ENCODE measurements at regions not wholly inside any gene's neighbourhood (a gene's known extent, or its start where the extent isn't known, plus 50 kb on each side); places are given as distances from the start of the nearest gene placed in this dataset.
A peak's percentile ranks its signal among the peaks of the same experiment; 100 is the strongest.

DNA sequence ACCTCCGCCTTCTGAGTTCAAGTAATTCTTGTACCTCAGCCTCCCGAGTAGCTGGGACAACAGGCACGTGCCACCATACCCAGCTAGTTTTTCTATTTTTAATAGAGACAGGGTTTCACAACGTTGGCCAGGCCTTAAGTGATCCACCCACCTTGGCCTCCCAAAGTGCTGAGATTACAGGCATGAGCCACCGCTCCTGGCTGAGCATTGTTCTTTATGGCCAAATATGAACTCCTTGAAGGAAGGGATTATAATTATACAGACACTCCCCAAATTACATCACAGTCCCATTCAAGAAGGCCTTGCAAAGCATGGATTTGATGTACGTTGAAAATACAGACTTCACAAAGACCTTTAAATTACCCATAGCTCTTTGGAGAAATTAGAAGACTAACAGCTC, 381.7 kb downstream of the TXNL1 start:
- DNase-seq (ENCODE audit: low read depth) = no peak
- TF ChIP-seq, protein P1, sequence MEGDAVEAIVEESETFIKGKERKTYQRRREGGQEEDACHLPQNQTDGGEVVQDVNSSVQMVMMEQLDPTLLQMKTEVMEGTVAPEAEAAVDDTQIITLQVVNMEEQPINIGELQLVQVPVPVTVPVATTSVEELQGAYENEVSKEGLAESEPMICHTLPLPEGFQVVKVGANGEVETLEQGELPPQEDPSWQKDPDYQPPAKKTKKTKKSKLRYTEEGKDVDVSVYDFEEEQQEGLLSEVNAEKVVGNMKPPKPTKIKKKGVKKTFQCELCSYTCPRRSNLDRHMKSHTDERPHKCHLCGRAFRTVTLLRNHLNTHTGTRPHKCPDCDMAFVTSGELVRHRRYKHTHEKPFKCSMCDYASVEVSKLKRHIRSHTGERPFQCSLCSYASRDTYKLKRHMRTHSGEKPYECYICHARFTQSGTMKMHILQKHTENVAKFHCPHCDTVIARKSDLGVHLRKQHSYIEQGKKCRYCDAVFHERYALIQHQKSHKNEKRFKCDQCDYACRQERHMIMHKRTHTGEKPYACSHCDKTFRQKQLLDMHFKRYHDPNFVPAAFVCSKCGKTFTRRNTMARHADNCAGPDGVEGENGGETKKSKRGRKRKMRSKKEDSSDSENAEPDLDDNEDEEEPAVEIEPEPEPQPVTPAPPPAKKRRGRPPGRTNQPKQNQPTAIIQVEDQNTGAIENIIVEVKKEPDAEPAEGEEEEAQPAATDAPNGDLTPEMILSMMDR (IDR thresholded peaks at IDR 0.05; ENCODE audit: insufficient read depth, low read depth, low read length) = no peak
- no peak overlapping the region for H3K4me3 ChIP-seq (ENCODE audit: low read depth, low read length)

DNA sequence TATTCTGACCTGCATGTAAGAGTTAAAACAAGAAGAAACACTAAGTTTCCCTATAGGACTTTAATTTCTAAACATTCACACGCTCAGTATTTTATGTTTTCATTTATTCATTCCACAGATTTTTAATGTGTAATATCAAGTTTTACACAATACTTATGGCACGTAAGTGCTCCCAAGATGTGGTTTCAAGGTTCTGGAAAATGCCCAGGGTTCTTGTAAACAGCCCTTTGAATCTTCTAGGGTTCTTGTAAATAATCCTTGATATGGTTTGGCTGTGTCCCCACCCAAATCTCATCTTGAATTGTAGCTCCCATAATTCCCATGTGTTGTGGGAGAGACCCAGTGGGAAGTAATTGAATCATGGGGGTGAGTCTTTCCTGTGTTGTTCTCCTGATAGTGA, 383.0 kb downstream of the TXNL1 start:
- DNase-seq (ENCODE audit: low read depth) = no peak
- TF ChIP-seq, protein P1 (IDR thresholded peaks at IDR 0.05; ENCODE audit: insufficient read depth, low read depth, low read length) = no peak
- H3K4me3 ChIP-seq (ENCODE audit: low read depth, low read length) = no peak overlapping the region

DNA sequence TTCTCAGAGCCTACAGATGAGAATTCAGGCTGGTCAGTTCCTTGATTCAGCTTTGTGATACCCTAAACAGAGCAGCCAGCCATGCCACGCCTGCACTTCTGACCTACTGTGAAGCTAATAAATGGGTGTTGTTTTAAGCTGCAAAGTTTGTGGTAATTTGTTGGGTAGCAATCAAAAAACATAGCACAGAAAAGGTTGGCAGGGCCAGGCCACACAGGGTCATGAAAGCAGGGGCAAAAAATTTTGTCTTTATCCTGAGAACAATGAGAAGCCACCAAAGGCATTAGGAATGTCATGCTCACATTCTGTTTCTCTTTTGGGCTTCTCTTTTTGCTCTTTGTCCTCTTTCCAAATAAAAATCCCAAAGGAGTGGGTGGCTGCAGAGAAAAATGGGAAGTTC, 385.9 kb downstream of the TXNL1 start:
- TF ChIP-seq, protein P1 (IDR thresholded peaks at IDR 0.05; ENCODE audit: insufficient read depth, low read depth, low read length) = no peak
- DNase-seq (ENCODE audit: low read depth) = no peak
- no peak overlapping the region for H3K4me3 ChIP-seq (ENCODE audit: low read depth, low read length)

DNA sequence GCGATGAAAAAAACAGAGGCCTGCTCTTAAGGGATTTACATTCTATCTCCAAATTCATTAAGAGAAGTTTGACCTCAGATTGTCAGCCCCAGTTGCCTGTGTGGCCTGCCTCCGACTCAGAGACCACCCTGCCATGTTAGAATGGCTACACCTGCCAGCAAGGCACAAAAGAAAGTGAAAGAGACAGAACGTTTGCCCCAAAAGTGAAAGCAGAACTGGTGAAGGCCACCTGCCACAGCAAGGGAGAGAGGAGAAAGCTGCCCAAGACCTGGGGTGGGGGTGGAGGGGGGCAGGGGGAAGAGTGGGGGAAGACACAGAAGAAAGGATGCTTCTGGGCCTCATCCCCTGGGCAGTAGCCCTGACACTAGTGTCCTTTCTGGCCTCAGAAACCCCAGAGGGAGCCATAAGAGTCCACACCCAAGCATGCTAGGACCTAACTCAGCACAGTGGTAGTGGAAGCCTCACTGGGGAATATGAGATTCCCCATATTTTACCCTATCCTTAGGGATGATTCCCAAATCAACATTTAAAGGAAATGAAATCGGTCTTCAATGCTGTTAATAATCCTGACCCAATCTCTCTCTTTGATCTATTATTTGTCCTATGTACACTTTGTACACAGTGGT, 389.7 kb downstream of the TXNL1 start:
- no peak overlapping the region for H3K4me3 ChIP-seq (ENCODE audit: low read depth, low read length)
- TF ChIP-seq, protein P1 (IDR thresholded peaks at IDR 0.05; ENCODE audit: insufficient read depth, low read depth, low read length) = no peak
- no peak for DNase-seq (ENCODE audit: low read depth)

DNA sequence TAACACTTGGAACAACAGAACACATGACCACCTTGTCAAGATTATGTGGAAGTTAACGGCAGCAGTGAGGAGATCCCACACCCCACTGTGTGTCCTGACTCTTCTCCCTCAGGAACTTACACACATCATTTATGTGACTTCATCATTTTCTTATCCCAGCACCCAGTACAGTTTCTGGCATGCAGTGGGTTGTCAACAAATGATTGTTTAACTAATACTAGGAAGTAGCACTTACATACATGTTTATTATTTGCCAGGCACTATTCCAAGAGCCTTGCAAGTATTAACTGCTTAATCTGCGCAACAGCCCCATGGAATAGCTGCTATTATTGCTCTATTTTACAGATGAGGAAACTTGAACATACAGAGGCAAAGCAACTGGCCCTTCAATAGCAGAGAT, 391.5 kb downstream of the TXNL1 start:
- DNase-seq (ENCODE audit: low read depth) = no peak
- H3K4me3 ChIP-seq (ENCODE audit: low read depth, low read length) = no peak overlapping the region
- TF ChIP-seq, protein P1 (IDR thresholded peaks at IDR 0.05; ENCODE audit: insufficient read depth, low read depth, low read length) = no peak

DNA sequence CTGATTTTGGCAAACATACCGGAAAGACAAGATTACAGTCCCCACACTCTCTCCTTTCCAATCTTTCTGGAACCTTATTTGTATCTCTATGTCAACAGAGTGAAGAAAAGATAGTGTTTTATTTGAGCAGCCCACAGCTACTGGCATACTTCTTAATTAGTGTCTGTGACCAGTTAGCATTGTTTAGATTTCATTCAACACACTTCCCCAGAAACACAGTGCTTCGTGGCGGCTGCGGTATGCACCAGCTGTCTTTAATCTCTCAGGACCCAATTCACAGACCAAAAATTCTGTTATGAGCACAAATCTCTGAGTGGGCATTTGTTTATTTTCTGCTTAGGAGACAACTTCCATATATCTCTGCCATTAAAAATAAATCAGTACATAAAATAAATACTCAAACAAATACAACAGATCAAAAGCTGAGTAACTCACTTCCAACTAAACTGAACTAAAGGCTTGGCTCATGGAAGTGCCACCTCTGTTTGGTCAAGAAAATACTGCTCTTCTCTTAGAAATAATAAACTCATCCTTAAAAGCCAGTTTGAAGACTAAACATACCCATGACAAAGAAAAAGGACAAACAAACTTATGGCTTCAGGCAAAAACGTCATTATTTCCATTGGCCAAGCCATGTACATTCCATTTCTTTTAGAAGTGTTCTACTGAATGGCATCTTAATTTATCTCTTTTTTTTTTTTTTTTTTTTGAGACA, 392.4 kb downstream of the TXNL1 start:
- no peak overlapping the region for H3K4me3 ChIP-seq (ENCODE audit: low read depth, low read length)
- peak; percentile 49 for DNase-seq (ENCODE audit: low read depth)
- TF ChIP-seq, protein P1 (IDR thresholded peaks at IDR 0.05; ENCODE audit: insufficient read depth, low read depth, low read length) = no peak
